AG08396 (cell line): ENCODE measurements at regions not wholly inside any gene's neighbourhood (a gene's known extent, or its start where the extent isn't known, plus 50 kb on each side); places are given as distances from the start of the nearest gene placed in this dataset.
"Not testable (repeated sequence)": the region's sequence is repeated elsewhere in the genome, so short reads cannot be mapped to it uniquely, and the experiment has no call there.

Experiments used
- DNase-seq: peaks from one replicate; pipeline ENCODE4 v3.0.0; 2012; ENCODE audit warnings: low spot score, mixed read lengths

GRCh38 chr2:236632295-236633218, 62.9 kb downstream of the ACKR3 start:
- DNase-seq: no peak

GRCh38 chr2:236633219-236633570, 63.6 kb downstream of the ACKR3 start:
- DNase-seq: no peak

GRCh38 chr2:236633775-236634560, 64.3 kb downstream of the ACKR3 start:
- DNase-seq: no peak

- DNase-seq: no peak
Measured at GRCh38 chr2:236636261-236636660, 66.6 kb downstream of the ACKR3 start.

GRCh38 chr2:236636714-236637470, 67.3 kb downstream of the ACKR3 start:
- no peak for DNase-seq

- DNase-seq: no peak
Measured at GRCh38 chr2:236637686-236638569, 68.3 kb downstream of the ACKR3 start.

- no peak for DNase-seq
Measured at GRCh38 chr2:236638707-236639106, 69.1 kb downstream of the ACKR3 start.

GRCh38 chr2:236639461-236640235, 70.0 kb downstream of the ACKR3 start:
- DNase-seq: no peak

GRCh38 chr2:236641051-236641726, 71.6 kb downstream of the ACKR3 start:
- no peak for DNase-seq

- no peak for DNase-seq
Measured at GRCh38 chr2:236642125-236642524, 72.5 kb downstream of the ACKR3 start.

GRCh38 chr2:236642584-236643291, 73.1 kb downstream of the ACKR3 start:
- peak; percentile 93 for DNase-seq

GRCh38 chr2:236643480-236643879, 73.9 kb downstream of the ACKR3 start:
- DNase-seq: no peak

GRCh38 chr2:236644067-236644466, 74.4 kb downstream of the ACKR3 start:
- DNase-seq: no peak

GRCh38 chr2:236644502-236644911, 74.9 kb downstream of the ACKR3 start:
- no peak for DNase-seq

GRCh38 chr2:236645141-236645540, 75.5 kb downstream of the ACKR3 start:
- DNase-seq: not testable (repeated sequence)

GRCh38 chr2:236646441-236646840, 76.8 kb downstream of the ACKR3 start:
- no peak for DNase-seq

GRCh38 chr2:236646871-236647270, 77.2 kb downstream of the ACKR3 start:
- no peak for DNase-seq

- DNase-seq: no peak
Measured at GRCh38 chr2:236647621-236648020, 78.0 kb downstream of the ACKR3 start.

GRCh38 chr2:236653863-236654262, 84.2 kb downstream of the ACKR3 start:
- DNase-seq: no peak
